PC-3 (cell line): ENCODE measurements at regions not wholly inside any gene's neighbourhood (a gene's known extent, or its start where the extent isn't known, plus 50 kb on each side); places are given as distances from the start of the nearest gene placed in this dataset.

Experiments used
- EZH2 ChIP-seq: fragments of 300-600 bp; sonication (generic); IDR thresholded peaks from one replicate; pipeline ENCODE4 v1.6.1; 2017; ENCODE audit warnings: antibody characterized with exemption, mild to moderate bottlenecking, low read length; ENCODE audit not compliant: unreplicated experiment
- TF ChIP-seq, protein P1 (sequence below): fragments of 300-600 bp; sonication (generic); conservative IDR thresholded peaks from 2 replicates; pipeline ENCODE4 v1.5.1; 2017; ENCODE audit warnings: antibody characterized with exemption, low read depth, mild to moderate bottlenecking, low read length

DNA sequence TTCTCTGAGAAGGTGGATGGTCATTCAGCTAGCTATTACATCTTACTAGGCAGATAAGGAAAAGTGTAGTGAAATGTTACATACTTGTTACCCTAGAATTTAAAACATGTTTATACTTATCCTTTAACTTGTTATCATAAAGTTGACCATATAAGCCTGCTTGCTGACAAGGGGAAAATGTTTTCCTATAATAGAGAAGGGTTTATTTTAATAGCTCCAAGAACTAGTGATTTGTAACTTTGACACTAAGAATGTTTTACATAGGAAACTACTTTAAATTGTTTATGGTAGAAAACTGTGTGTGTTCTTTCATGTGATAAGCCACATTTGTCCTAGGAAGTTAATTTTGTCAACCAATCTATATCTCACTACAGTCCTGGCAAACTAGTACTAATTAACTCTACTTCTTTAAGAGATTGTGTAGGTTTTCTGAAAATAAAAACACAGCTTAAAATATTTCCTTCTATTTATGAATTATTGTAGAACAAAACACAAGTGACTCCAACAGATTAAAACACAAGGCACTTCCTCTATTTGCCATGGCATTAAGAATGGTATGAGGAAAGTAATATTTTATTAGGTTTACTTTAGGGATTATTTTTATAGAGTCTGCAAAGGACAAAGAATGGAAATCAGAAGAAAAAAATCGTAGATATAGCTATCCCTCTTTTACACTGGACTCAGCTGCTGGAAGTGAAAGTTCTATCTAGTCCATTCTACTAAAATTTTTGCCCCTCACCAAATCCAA lies 233.3 kb upstream of the NBEA start:
- TF ChIP-seq EZH2: no peak
- TF ChIP-seq, protein P1, sequence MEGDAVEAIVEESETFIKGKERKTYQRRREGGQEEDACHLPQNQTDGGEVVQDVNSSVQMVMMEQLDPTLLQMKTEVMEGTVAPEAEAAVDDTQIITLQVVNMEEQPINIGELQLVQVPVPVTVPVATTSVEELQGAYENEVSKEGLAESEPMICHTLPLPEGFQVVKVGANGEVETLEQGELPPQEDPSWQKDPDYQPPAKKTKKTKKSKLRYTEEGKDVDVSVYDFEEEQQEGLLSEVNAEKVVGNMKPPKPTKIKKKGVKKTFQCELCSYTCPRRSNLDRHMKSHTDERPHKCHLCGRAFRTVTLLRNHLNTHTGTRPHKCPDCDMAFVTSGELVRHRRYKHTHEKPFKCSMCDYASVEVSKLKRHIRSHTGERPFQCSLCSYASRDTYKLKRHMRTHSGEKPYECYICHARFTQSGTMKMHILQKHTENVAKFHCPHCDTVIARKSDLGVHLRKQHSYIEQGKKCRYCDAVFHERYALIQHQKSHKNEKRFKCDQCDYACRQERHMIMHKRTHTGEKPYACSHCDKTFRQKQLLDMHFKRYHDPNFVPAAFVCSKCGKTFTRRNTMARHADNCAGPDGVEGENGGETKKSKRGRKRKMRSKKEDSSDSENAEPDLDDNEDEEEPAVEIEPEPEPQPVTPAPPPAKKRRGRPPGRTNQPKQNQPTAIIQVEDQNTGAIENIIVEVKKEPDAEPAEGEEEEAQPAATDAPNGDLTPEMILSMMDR: no peak
